Muscle layer of colon (tissue), 2 donors: ENCODE measurements at regions not wholly inside any gene's neighbourhood (a gene's known extent, or its start where the extent isn't known, plus 50 kb on each side); places are given as distances from the start of the nearest gene placed in this dataset.

Experiments
- H3K27ac ChIP-seq: one replicate; pipeline ENCODE4 v1.7.0; 2013; ENCODE audit warnings: low read depth, mild to moderate bottlenecking, low read length, moderate library complexity
- H3K27me3 ChIP-seq, 2 donors: one replicate each; pipeline ENCODE4 v1.7.0; 2013; ENCODE audit warnings: low read length in 2 of 2, mild to moderate bottlenecking in 2 of 2; ENCODE audit not compliant: insufficient read depth in 2 of 2, control insufficient read depth in 1 of 2
- H3K36me3 ChIP-seq: one replicate; pipeline ENCODE4 v1.7.0; 2013; ENCODE audit warnings: mild to moderate bottlenecking, low read length; ENCODE audit not compliant: insufficient read depth
- H3K4me1 ChIP-seq: one replicate; pipeline ENCODE4 v1.7.0; 2013; ENCODE audit warnings: mild to moderate bottlenecking, low read length; ENCODE audit not compliant: insufficient read depth
- H3K4me3 ChIP-seq, 2 donors: one replicate each; pipeline ENCODE4 v1.7.0; 2013; ENCODE audit warnings: low read length in 2 of 2, low read depth in 1 of 2, mild to moderate bottlenecking in 1 of 2, moderate library complexity in 1 of 2
- H3K9ac ChIP-seq: one replicate; pipeline ENCODE4 v1.7.0; 2013; ENCODE audit warnings: low read length
- H3K9me3 ChIP-seq: one replicate; pipeline ENCODE4 v1.7.0; 2013; ENCODE audit warnings: mild to moderate bottlenecking, low read length
- donor health status: abdominal sarcoma.
- donor health status: Adenocarcinoma of cecum.

DNA sequence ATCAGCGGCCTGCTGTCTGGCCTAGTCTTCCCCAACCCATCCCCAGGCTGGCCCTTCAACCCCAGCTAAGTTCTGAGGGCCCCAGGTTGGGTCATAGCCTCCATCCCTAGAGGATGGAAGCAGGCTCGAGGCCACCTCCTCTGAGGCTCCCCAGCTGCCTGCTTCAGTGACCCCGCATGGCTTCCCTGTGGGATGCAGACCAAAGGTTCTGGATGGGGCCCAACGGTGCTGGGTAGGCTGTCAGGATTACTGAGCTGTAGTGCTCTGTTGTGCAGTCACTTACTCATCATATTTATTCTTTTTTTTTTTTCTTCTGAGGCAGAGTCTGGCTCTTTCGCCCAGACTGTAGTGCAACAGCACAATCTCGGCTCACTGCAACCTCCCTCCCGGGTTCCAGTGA, 92.0 kb downstream of the IRF2BPL start:
- H3K4me3 ChIP-seq = no peak overlapping the region
- H3K27ac ChIP-seq = no peak overlapping the region
- no peak overlapping the region for H3K9ac ChIP-seq
- no peaks in the 10 kb centered on the region for H3K27me3 ChIP-seq
- peaks cover 20% of the 10 kb centered on the region for H3K4me1 ChIP-seq
- H3K9me3 ChIP-seq = no peaks in the 10 kb centered on the region
- H3K36me3 ChIP-seq = no peaks in the 10 kb centered on the region

GRCh38 chr14:76933515-76933914, 95.0 kb downstream of the IRF2BPL start:
- Histone ChIP-seq H3K9me3 (no peaks in the 10 kb centered on the region), H3K27ac (no peak overlapping the region), H3K27me3 (no peaks in the 10 kb centered on the region)

DNA sequence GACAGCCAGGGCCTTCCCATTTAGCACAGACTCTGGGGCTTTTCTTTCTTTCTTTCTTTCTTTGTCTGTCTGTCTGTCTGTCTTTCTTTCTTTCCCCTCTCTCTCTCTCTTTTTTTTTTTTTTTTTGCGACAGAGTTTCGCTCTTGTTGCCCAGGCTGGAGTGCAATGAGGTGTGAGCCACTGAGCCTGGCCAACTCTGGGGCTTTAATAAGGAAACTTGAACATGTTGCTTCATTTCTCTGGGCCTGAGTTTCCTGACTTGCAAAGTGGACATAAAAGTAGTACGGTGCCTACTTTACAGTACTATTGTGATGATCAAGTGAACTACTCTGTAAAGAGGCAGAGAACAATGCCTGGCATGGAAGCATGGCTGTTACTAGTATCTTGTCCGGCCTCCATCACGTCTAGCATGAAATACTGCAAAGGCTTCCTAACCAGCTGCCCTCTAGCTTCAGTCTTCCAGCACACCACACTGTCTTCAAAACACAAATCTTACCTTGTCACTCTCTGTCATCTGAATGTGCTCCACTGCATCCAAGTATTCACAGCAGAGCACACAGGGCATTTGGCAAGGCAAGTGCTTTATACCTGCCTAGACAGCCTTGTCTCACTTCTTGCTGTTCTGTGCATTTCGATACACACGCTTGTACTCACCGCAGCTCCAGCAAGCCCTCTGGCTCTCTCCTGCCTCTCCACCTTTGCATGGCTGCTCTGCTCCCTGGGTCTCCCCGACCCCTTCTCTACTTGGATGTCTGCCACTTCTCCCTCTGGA, 96.7 kb downstream of the IRF2BPL start:
- Histone ChIP-seq H3K36me3 (no peaks in the 10 kb centered on the region), H3K4me1 (peaks cover 22% of the 10 kb centered on the region), H3K27ac (no peak overlapping the region), H3K4me3 (no peak overlapping the region), H3K9me3 (no peaks in the 10 kb centered on the region), H3K27me3 (no peaks in the 10 kb centered on the region), H3K9ac (no peak overlapping the region)

More at GRCh38 chr14:76933515-76933914, 95.0 kb downstream of the IRF2BPL start:
- no peaks in the 10 kb centered on the region for H3K36me3 ChIP-seq
- no peak overlapping the region for H3K9ac ChIP-seq
- H3K4me3 ChIP-seq = no peak overlapping the region
- peaks cover 23% of the 10 kb centered on the region for H3K4me1 ChIP-seq

DNA sequence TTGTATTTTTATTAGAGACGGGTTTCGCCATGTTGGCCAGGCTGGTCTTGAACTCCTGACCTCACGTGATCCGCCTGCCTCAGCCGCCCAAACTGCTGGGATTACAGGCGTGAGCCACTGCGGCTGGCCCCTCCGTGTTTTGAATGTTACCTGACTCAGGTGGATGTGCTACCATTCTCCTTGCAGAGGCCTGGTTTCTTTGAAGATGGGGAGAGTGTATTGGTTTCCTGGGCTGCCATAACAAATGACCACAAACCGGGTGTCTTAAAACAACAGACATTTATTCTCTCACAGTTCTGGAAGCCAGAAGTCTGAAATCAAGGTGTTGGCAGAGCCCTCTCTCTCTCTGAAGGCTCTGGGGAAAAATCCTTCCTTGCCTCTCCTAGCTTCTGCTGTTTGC, 98.0 kb downstream of the IRF2BPL start:
- no peaks in the 10 kb centered on the region for H3K27me3 ChIP-seq
- no peak overlapping the region for H3K4me3 ChIP-seq
- H3K36me3 ChIP-seq = no peaks in the 10 kb centered on the region
- H3K27ac ChIP-seq = no peak overlapping the region
- H3K9ac ChIP-seq = no peak overlapping the region
- H3K9me3 ChIP-seq = no peaks in the 10 kb centered on the region
- H3K4me1 ChIP-seq = peaks cover 15% of the 10 kb centered on the region

GRCh38 chr14:76929927-76930326, 98.6 kb downstream of the IRF2BPL start:
- Histone ChIP-seq H3K9ac (no peak overlapping the region), H3K4me3 (no peak overlapping the region), H3K27ac (no peak overlapping the region), H3K36me3 (no peaks in the 10 kb centered on the region), H3K4me1 (peaks cover 15% of the 10 kb centered on the region), H3K9me3 (no peaks in the 10 kb centered on the region), H3K27me3 (no peaks in the 10 kb centered on the region)

- no peaks in the 10 kb centered on the region for H3K27me3 ChIP-seq
- no peaks in the 10 kb centered on the region for H3K36me3 ChIP-seq
- H3K4me3 ChIP-seq = no peak overlapping the region
- H3K9me3 ChIP-seq = no peaks in the 10 kb centered on the region
- H3K4me1 ChIP-seq = peaks cover 16% of the 10 kb centered on the region
- no peak overlapping the region for H3K27ac ChIP-seq
- H3K9ac ChIP-seq = no peak overlapping the region
These were observed 100.4 kb downstream of the IRF2BPL start for GRCh38 chr14:76927971-76928700.

GRCh38 chr14:76926521-76927251, 100.5 kb downstream of the LRRC74A start:
- H3K27ac ChIP-seq = no peak overlapping the region
- H3K27me3 ChIP-seq = no peaks in the 10 kb centered on the region
- H3K9me3 ChIP-seq = no peaks in the 10 kb centered on the region
- H3K9ac ChIP-seq = no peak overlapping the region
- no peak overlapping the region for H3K4me3 ChIP-seq
- H3K4me1 ChIP-seq = peaks cover 20% of the 10 kb centered on the region
- no peaks in the 10 kb centered on the region for H3K36me3 ChIP-seq

DNA sequence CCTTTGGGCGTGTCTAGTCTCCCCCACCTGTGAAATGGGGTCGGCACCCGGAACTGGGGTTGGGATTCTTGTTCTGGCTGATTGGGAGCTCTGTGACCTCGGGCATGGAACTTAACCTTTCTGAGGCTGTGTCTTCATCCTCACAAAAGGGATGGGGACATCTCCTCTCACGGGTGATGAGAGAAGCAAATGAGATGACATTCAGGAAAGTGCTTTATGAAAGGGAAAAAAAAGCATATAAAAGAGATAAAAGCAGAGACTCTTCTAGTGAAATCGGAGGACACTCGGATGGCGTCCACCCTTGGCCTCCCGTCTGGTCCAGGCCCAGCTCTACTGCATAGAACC, 98.9 kb downstream of the LRRC74A start:
- Histone ChIP-seq H3K4me3 (no peak overlapping the region), H3K4me1 (peaks cover 29% of the 10 kb centered on the region), H3K36me3 (no peaks in the 10 kb centered on the region), H3K9ac (no peak overlapping the region), H3K27ac (no peak overlapping the region), H3K9me3 (no peaks in the 10 kb centered on the region), H3K27me3 (no peaks in the 10 kb centered on the region)

- H3K27ac ChIP-seq = no peak overlapping the region
- no peak overlapping the region for H3K9ac ChIP-seq
These were observed 98.3 kb downstream of the LRRC74A start for GRCh38 chr14:76924371-76925096.

GRCh38 chr14:76923431-76924370, 97.5 kb downstream of the LRRC74A start:
- Histone ChIP-seq H3K27ac (no peak overlapping the region), H3K4me3 (no peak overlapping the region), H3K4me1 (peaks cover 41% of the 10 kb centered on the region), H3K9ac (no peak overlapping the region), H3K9me3 (no peaks in the 10 kb centered on the region), H3K36me3 (no peaks in the 10 kb centered on the region), H3K27me3 (no peaks in the 10 kb centered on the region)

More at GRCh38 chr14:76924371-76925096, 98.3 kb downstream of the LRRC74A start:
- H3K4me1 ChIP-seq = peaks cover 35% of the 10 kb centered on the region
- no peaks in the 10 kb centered on the region for H3K9me3 ChIP-seq
- H3K27me3 ChIP-seq = no peaks in the 10 kb centered on the region
- no peaks in the 10 kb centered on the region for H3K36me3 ChIP-seq
- no peak overlapping the region for H3K4me3 ChIP-seq
